Urinary bladder (tissue), 3 donors: ENCODE measurements at regions not wholly inside any gene's neighbourhood (a gene's known extent, or its start where the extent isn't known, plus 50 kb on each side); places are given as distances from the start of the nearest gene placed in this dataset.

ENCODE experiments used
- DNase-seq: peaks from one replicate; pipeline ENCODE4 v3.0.0-alpha.2; 2015; ENCODE audit errors: extremely low spot score
- H3K27ac ChIP-seq: one replicate; pipeline ENCODE4 v1.5.1; 2013; ENCODE audit warnings: low read depth, mild to moderate bottlenecking, moderate library complexity
- H3K36me3 ChIP-seq: one replicate; pipeline ENCODE4 v1.6.1; 2013; ENCODE audit warnings: mild to moderate bottlenecking, moderate library complexity; ENCODE audit not compliant: insufficient read depth
- H3K4me1 ChIP-seq: one replicate; pipeline ENCODE4 v1.6.1; 2013; ENCODE audit warnings: mild to moderate bottlenecking, moderate library complexity; ENCODE audit not compliant: insufficient read depth
- H3K4me3 ChIP-seq: one replicate; pipeline ENCODE4 v1.5.1; 2013; ENCODE audit warnings: low read depth, low read length
- WGBS: extraction: QIAGEN DNeasy Blood & Tissue Kit; methylation state at CpG from one replicate; pipeline ENCODE4 v1.1.7; 2013; 5-methylcytosine and 5-hydroxymethylcytosine counted together
- donor health status: healthy with polysubstance abuse.
- donor health status: healthy.

DNA sequence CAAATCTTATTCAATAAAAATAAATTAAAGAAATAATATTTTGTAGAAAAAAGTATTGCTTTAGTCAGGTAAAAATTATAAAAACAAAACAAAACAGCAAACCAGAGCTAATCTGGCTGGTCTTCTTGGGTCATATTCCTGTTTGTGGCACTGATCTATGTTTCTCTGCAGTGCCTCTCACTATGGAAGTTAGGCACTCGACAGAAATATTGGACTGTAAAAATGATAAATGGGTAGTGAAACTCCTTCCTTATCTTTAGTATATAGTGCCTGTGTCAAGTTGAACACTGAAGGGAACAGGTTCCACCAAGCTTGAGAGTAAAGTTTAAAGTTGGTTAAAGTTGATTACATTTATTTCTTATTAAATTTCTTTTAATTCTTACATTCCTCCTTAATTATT, 1195.6 kb upstream of the GBE1 start:
- no peak overlapping the region for H3K27ac ChIP-seq
- no peak for DNase-seq
- H3K4me1 ChIP-seq = no peaks in the 10 kb centered on the region
- no peaks in the 10 kb centered on the region for H3K36me3 ChIP-seq
- 19% methylated on average over 1 of the region's 1 CpG for WGBS
- no peak overlapping the region for H3K4me3 ChIP-seq

- 94% methylated on average over 1 of the region's 1 CpG for WGBS
- H3K36me3 ChIP-seq = no peaks in the 10 kb centered on the region
- no peak overlapping the region for H3K4me3 ChIP-seq
- H3K27ac ChIP-seq = no peak overlapping the region
- no peak for DNase-seq
- H3K4me1 ChIP-seq = no peaks in the 10 kb centered on the region
These were observed 1193.0 kb upstream of the GBE1 start for GRCh38 chr3:82954486-82954885.

- Histone ChIP-seq H3K4me3 (no peak overlapping the region), H3K4me1 (no peaks in the 10 kb centered on the region), H3K36me3 (no peaks in the 10 kb centered on the region), H3K27ac (no peak overlapping the region)
- no peak for DNase-seq
These were observed 1180.6 kb upstream of the GBE1 start for GRCh38 chr3:82942041-82942440.

DNA sequence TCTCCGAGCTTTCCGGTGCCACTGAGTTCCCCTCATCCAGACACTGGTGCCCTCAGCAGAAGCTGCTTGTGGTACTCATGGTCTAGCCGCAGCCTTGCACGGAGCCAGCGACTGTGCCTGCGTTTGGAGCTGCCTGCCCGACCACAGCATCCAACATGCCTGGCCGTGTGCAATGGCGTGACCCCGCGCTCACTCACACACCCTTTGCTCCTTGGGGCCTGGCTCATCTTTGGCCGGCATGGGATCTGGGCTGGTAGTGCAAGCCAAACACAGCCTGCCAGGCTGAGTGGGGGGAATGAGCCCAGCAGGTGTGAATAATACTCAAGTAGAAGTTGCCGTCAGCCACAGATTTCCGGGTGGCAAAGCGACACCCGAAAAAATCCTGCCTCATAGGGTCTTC, 1178.7 kb upstream of the GBE1 start:
- H3K4me3 ChIP-seq = no peak overlapping the region
- no peaks in the 10 kb centered on the region for H3K4me1 ChIP-seq
- no peak overlapping the region for H3K27ac ChIP-seq
- 97% methylated on average over 16 of the region's 16 CpGs for WGBS
- no peak for DNase-seq
- H3K36me3 ChIP-seq = no peaks in the 10 kb centered on the region

DNA sequence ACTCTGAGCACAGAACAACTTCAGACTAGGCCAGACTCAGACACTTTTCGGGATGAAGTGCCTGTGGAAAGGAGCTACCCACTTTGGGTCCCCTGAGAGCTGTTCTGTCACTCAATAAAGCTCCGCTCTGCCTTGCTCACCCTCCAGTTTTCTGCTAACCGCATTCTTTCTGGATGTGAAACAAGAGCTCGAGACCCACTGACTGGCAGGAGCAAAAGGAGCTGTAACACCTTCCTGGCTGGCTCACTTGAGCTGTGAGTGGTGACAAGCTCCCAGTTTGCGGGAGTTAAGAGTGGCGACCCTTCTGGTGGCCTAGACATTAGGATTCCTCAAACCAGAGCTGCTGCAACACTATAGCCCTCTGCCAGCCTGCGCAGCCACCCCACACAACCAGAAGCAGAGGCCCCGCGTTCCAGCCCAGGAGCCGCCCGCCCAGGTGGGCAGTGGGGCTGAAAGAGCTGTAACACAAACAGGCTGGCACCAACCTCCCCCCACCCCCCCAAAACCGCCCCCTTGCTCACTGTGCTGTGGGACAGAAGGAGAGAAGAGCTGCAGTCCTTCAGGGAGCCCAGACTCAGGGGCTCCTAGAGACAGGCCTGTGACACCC, 1178.1 kb upstream of the GBE1 start:
- no peaks in the 10 kb centered on the region for H3K36me3 ChIP-seq
- no peak overlapping the region for H3K27ac ChIP-seq
- no peaks in the 10 kb centered on the region for H3K4me1 ChIP-seq
- DNase-seq = no peak
- H3K4me3 ChIP-seq = no peak overlapping the region
- WGBS = 90% methylated on average over 12 of the region's 12 CpGs

GRCh38 chr3:82938821-82939328, 1177.4 kb upstream of the GBE1 start:
- Histone ChIP-seq H3K27ac (no peak overlapping the region), H3K4me3 (no peak overlapping the region)
- no peak for DNase-seq

DNA sequence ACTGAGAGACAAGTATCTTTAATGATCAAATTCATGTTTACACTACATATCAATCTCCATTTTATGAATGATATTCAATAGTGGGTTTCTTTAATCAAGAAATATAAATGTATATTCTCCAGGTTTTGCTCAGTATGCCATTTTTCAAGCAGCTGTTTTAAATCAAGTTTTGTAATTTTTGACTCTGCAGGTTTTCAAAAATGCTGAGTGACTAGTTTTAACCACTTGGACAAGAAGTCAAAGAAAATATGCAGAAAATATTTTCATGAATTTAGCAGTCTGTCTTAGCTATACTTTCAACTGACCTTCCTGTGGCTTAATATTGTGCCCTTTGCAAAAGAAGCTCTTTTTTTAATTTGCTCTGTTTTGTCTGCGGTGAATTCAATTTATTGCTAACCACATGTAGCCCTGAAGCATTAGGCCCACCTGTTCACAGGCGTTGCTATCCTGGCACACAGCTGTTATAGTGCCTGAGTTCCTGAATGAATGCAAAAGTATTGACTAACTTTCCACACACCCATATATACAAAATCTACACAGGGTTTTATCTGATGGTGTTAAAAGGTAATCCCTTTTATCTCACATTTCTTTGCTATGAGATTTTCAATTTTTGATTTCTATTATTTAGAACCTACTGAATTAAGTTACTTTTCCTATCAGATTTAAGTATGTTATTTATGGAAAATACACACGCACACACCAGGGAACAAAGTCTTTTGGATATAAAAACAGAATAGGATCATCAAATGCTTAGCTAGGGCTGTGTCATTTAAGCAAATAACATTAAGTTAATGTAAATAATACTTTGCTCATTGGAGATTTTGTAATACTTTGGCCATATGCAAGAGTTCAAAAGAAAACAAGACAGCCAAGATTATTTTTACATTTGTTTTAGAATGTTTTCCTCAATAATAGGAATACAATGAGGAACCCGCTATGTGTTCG, 1166.1 kb upstream of the GBE1 start:
- DNase-seq = no peak
- H3K4me1 ChIP-seq = no peaks in the 10 kb centered on the region
- WGBS = 55% methylated on average over 5 of the region's 5 CpGs
- H3K4me3 ChIP-seq = no peak overlapping the region
- H3K27ac ChIP-seq = no peak overlapping the region
- no peaks in the 10 kb centered on the region for H3K36me3 ChIP-seq

More at GRCh38 chr3:82938821-82939328, 1177.4 kb upstream of the GBE1 start:
- WGBS = 94% methylated on average over 19 of the region's 19 CpGs
- Histone ChIP-seq H3K36me3 (no peaks in the 10 kb centered on the region), H3K4me1 (no peaks in the 10 kb centered on the region)

DNA sequence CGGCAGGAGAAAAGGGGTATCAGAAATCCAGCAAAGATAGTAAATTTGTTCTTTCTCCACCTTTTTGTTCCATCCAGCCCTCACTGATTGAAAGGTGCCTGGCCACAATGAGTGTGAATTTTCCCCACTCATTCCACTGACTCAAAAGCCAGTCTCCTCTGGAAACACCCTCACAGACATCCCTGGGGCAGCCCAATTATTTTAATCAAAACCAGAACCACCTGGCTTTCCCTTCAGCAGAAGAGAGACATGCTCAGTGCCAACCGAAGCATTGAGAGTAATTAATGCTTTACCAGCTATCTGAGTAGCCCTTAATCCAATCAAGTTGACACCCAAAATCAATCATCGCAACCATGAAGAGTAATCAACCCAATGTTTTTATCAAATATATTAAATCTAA, 1129.6 kb upstream of the GBE1 start:
- H3K27ac ChIP-seq = no peak overlapping the region
- 63% methylated on average over 3 of the region's 3 CpGs for WGBS
- DNase-seq = no peak
- H3K4me1 ChIP-seq = no peaks in the 10 kb centered on the region
- no peaks in the 10 kb centered on the region for H3K36me3 ChIP-seq
- H3K4me3 ChIP-seq = no peak overlapping the region

- DNase-seq = no peak
- no peak overlapping the region for H3K27ac ChIP-seq
- H3K4me3 ChIP-seq = no peak overlapping the region
- H3K4me1 ChIP-seq = no peaks in the 10 kb centered on the region
- WGBS = 77% methylated on average over 2 of the region's 2 CpGs
- no peaks in the 10 kb centered on the region for H3K36me3 ChIP-seq
These were observed 1121.6 kb upstream of the GBE1 start for GRCh38 chr3:82883072-82883471.

DNA sequence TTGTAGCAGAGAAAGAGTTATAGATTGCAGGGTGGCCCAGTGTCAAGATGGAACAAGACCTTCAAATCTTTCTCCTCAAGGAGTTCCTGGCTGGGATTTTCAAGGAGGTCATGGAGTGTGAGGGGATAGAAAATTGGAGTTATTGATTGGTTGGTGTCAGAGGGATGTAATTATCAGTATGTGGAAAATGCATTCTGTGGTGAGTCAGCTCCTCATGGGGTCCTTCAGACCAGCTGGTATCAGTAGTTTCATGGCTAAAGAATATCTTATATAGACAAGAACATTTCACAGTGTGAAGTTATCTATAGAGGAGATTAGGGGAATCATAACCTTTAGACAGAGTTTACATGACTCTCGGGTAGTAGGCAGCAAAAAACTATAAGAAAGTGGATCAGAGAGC, 1114.0 kb upstream of the GBE1 start:
- no peak for DNase-seq
- Histone ChIP-seq H3K36me3 (no peaks in the 10 kb centered on the region), H3K27ac (no peak overlapping the region), H3K4me3 (no peak overlapping the region), H3K4me1 (no peaks in the 10 kb centered on the region)
- WGBS = 20% methylated on average over 1 of the region's 1 CpG

DNA sequence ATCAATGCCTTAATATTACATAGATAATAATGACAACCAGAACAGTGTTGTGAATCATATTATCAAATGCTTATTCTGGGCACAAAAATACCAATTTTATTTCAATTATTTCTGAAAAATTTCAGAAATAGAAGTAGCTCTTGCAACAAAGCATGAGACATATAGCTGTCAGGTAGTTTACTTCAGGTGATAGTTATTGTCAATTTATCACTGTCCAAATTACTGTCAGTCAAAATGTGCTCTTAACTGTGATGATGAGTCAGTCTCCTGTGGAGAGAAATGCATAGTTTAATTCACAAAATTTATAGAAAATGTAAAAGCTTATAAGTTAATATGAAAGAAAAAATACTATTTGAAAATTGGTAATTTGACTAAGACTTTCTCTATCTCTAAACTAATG, 1078.4 kb upstream of the GBE1 start:
- no peak for DNase-seq
- Histone ChIP-seq H3K4me3 (no peak overlapping the region), H3K27ac (no peak overlapping the region), H3K4me1 (no peaks in the 10 kb centered on the region), H3K36me3 (no peaks in the 10 kb centered on the region)

DNA sequence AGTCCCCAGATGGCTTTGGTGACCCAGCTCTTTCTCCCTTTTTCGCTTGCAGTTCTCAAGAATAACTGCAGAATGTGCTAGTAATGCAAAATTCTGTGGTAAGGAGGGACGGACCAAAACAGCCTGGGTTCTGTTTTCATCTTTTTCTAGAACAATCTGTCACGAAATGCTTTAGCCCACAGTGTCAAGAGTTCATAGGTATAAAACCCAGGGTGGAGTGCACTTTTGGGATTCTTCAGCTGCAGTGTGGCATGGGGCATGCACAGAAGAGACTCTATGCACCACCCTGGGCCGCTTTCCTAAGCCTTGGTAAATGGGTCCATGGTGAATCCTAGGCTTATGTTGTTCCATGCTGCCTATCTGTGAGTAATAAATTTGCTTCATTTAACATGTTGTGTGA, 1072.7 kb upstream of the GBE1 start:
- no peak for DNase-seq
- Histone ChIP-seq H3K36me3 (no peaks in the 10 kb centered on the region), H3K4me3 (no peak overlapping the region), H3K27ac (no peak overlapping the region), H3K4me1 (no peaks in the 10 kb centered on the region)
- WGBS = 72% methylated on average over 4 of the region's 4 CpGs

DNA sequence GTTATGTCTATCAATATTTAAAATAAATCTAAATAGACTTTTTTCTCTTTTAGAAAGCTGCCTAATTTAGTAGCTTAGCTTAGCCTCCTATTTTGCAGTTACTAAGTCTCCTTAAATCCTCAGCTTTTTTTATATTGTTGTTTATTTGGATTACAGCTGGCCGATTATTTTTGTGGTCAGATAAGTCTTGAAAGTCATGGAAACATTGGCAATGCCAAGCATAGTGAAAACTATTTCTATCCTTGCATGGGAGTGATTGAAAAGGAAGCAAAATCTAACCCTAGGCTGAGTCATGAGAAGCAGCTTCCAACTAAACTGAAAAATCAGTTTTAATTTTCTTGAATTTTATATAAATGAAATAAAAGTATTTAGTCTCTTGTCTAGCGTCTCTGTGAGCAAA, 1063.0 kb upstream of the GBE1 start:
- 64% methylated on average over 2 of the region's 2 CpGs for WGBS
- Histone ChIP-seq H3K36me3 (no peaks in the 10 kb centered on the region), H3K4me3 (no peak overlapping the region), H3K27ac (no peak overlapping the region), H3K4me1 (no peaks in the 10 kb centered on the region)
- DNase-seq = no peak

GRCh38 chr3:82816086-82816485, 1054.6 kb upstream of the GBE1 start:
- no peak for DNase-seq
- H3K36me3 ChIP-seq = no peaks in the 10 kb centered on the region
- no peak overlapping the region for H3K27ac ChIP-seq
- no peaks in the 10 kb centered on the region for H3K4me1 ChIP-seq
- H3K4me3 ChIP-seq = no peak overlapping the region
